K562 (cell line): ENCODE measurements at regions not wholly inside any gene's neighbourhood (a gene's known extent, or its start where the extent isn't known, plus 50 kb on each side); places are given as distances from the start of the nearest gene placed in this dataset.

Experiments
- ATAC-seq: fragments of 200-7000 bp; cut with Tn5 transposase; 3 replicates; pipeline ENCODE4 v1.9.1; 2020; ENCODE audit warnings: moderate library complexity
- BruUV-seq: library from RNA; stranded (reverse); fragments of 400-500 nt; replicated peaks from 2 replicates; lab custom pipeline; 2021; lab: Mats Ljungman, UMichigan
- CTCF ChIA-PET: fragments of 300-600 bp; formaldehyde crosslinking; extraction: SDS; loops from one replicate; lab custom pipeline; 2021; ENCODE audit warnings: low intra/inter-chr PET ratio; lab: Yijun Ruan, JAX
- POLR2A ChIA-PET: fragments of 300-600, 350-650 bp; sonication (Branson Sonifier 250); formaldehyde crosslinking; extraction: SDS; loops from one replicate; lab custom pipeline; 2021; ENCODE audit warnings: antibody characterized with exemption, inconsistent platforms; lab: Yijun Ruan, JAX
- DNase-seq, 4 experiments: peaks; one replicate each; pipeline versions ENCODE4 v3.0.0 to v3.0.0-alpha.2; 2011 to 2018; ENCODE audit warnings: low spot score in 3 of 4, mixed read lengths in 3 of 4; ENCODE audit errors: extremely low read depth in 1 of 4
- FAIRE-seq: peaks from 2 replicates; lab custom pipeline; 2011; peaks lifted over from hg19 to GRCh38; lab: Jason Lieb, UNC
- H2AFZ ChIP-seq: 2 replicates; pipeline ENCODE4 v1.6.0; 2011; ENCODE audit warnings: low read depth, low read length, control low read depth, inconsistent platforms
- H3K27ac ChIP-seq: fragments of 200-600 bp; 3 replicates; pipeline ENCODE4 v1.8.0; 2011; ENCODE audit warnings: low read depth, mild to moderate bottlenecking, control low read depth, inconsistent platforms, low read length, moderate library complexity, mixed read lengths; ENCODE audit errors: extremely low read depth
- H3K27me3 ChIP-seq, 2 experiments: fragments of 300-600 bp in 1 of 2; 2 replicates in 1 of 2; 3 replicates in 1 of 2; pipeline versions ENCODE4 v1.6.0 to v1.8.0; 2011; ENCODE audit warnings: inconsistent platforms in 2 of 2, low read length in 2 of 2, mild to moderate bottlenecking in 1 of 2, mixed read lengths in 1 of 2, moderate library complexity in 1 of 2; ENCODE audit not compliant: control insufficient read depth in 2 of 2, insufficient read depth in 2 of 2
- H3K36me3 ChIP-seq: fragments of 300-600 bp; 3 replicates; pipeline ENCODE4 v1.8.0; 2011; ENCODE audit warnings: mild to moderate bottlenecking, low read length, inconsistent platforms; ENCODE audit not compliant: control insufficient read depth, insufficient read depth
- H3K4me1 ChIP-seq, 2 experiments: fragments of 200-600 bp in 1 of 2; replicated peaks in 1 of 2; 2 replicates in 1 of 2; 3 replicates in 1 of 2; pipeline versions ENCODE4 v1.5.1 to v1.8.0; 2011; ENCODE audit warnings: inconsistent platforms in 2 of 2, low read length in 2 of 2, mild to moderate bottlenecking in 1 of 2, mixed read lengths in 1 of 2, moderate library complexity in 1 of 2; ENCODE audit not compliant: control insufficient read depth in 2 of 2, insufficient read depth in 2 of 2
- H3K4me2 ChIP-seq: 2 replicates; pipeline ENCODE4 v1.6.1; 2011; ENCODE audit warnings: low read length, control low read depth, inconsistent platforms, mixed read lengths; ENCODE audit not compliant: insufficient read depth
- H3K4me3 ChIP-seq: fragments of 200-600 bp; sonication (generic), shearing (Covaris generic); 2 replicates; pipeline ENCODE4 v1.5.1; 2016; ENCODE audit warnings: control low read depth, inconsistent platforms
- H3K79me2 ChIP-seq: fragments of 200-600 bp; 3 replicates; pipeline ENCODE4 v1.8.0; 2011; ENCODE audit warnings: low read length, inconsistent platforms; ENCODE audit not compliant: control insufficient read depth, insufficient read depth
- H3K9ac ChIP-seq, 2 experiments: 2 replicates each; pipeline versions ENCODE4 v1.6.0 to v1.6.1; 2011; ENCODE audit warnings: low read depth in 2 of 2, low read length in 2 of 2, control low read depth in 1 of 2, inconsistent platforms in 1 of 2, mild to moderate bottlenecking in 1 of 2, mixed read lengths in 1 of 2; ENCODE audit not compliant: insufficient read depth in 1 of 2
- H3K9me1 ChIP-seq: one replicate; pipeline ENCODE4 v1.6.0; 2011; ENCODE audit warnings: inconsistent platforms, mild to moderate bottlenecking, low read length, moderate library complexity; ENCODE audit not compliant: control insufficient read depth, insufficient read depth
- H3K9me3 ChIP-seq: replicated peaks from 2 replicates; pipeline ENCODE4 v1.5.1; 2011; ENCODE audit warnings: low read depth, low read length, inconsistent platforms; ENCODE audit not compliant: control insufficient read depth, insufficient read depth
- H4K20me1 ChIP-seq: replicated peaks from 2 replicates; pipeline ENCODE4 v1.6.1; 2011; ENCODE audit warnings: low read length, inconsistent platforms, mixed read lengths; ENCODE audit not compliant: control insufficient read depth, insufficient read depth
- FIP1L1 ChIP-seq: fragments of 200-400 bp; formaldehyde crosslinking; IDR thresholded peaks from 2 replicates; pipeline ENCODE4 v1.6.1; 2018; ENCODE audit warnings: mild to moderate bottlenecking, low read depth, low read length; ENCODE audit not compliant: poor library complexity, severe bottlenecking
- GTF2F1 ChIP-seq: IDR thresholded peaks from 2 replicates; pipeline ENCODE4 v1.6.1; 2011; ENCODE audit warnings: low read depth, low read length, improper control_type of control experiment
- MAFG ChIP-seq: fragments of 450-650 bp; conservative IDR thresholded peaks from 2 replicates; pipeline ENCODE4 v1.6.1; 2016; ENCODE audit warnings: missing genetic modification characterization, missing compliant biosample characterization
- MXI1 ChIP-seq: IDR thresholded peaks from 2 replicates; pipeline ENCODE4 v1.6.1; 2011; ENCODE audit warnings: low read depth, mild to moderate bottlenecking, improper control_type of control experiment, low read length
- NBN ChIP-seq: fragments of 450-650 bp; IDR thresholded peaks from 2 replicates; pipeline ENCODE4 v1.6.1; 2016; ENCODE audit warnings: low read depth, mild to moderate bottlenecking
- NCOA1 ChIP-seq: fragments of 450-650 bp; IDR thresholded peaks from 2 replicates; pipeline ENCODE4 v1.6.1; 2016; ENCODE audit warnings: low read depth
- NFYB ChIP-seq: IDR thresholded peaks from 2 replicates; pipeline ENCODE4 v1.6.1; 2011; ENCODE audit warnings: mild to moderate bottlenecking, moderate library complexity; ENCODE audit not compliant: insufficient read length; ENCODE audit errors: extremely low read depth
- SNIP1 ChIP-seq: fragments of 450-650 bp; IDR thresholded peaks from 2 replicates; pipeline ENCODE4 v1.7.1; 2017; ENCODE audit warnings: low read depth, mild to moderate bottlenecking
- TCF7L2 ChIP-seq: fragments of 150-350 bp; IDR thresholded peaks from 2 replicates; pipeline ENCODE4 v1.6.1; 2016; ENCODE audit warnings: low read depth, mild to moderate bottlenecking, low read length, moderate library complexity
- ZFP1 ChIP-seq: fragments of 450-650 bp; formaldehyde crosslinking; IDR thresholded peaks from 2 replicates; pipeline ENCODE4 v1.4.0; 2020; ENCODE audit warnings: mild to moderate bottlenecking, mixed read lengths
- ZNF134 ChIP-seq: fragments of 250-450 bp; sonication (Bioruptor Pico); conservative IDR thresholded peaks from 2 replicates; pipeline ENCODE4 v1.4.0; 2020
- ZNF354B ChIP-seq: fragments of 250-450 bp; sonication (Bioruptor Pico); IDR thresholded peaks from 2 replicates; pipeline ENCODE4 v1.4.0; 2020
- ZNF408 ChIP-seq: fragments of 250-450 bp; sonication (Bioruptor Pico); IDR thresholded peaks from 2 replicates; pipeline ENCODE4 v1.4.0; 2020; ENCODE audit warnings: low read depth, mild to moderate bottlenecking, moderate library complexity
- WGBS: fragments of 100-300 bp; shearing (Covaris generic); methylation state at CpG from one replicate; pipeline ENCODE4 v1.1.6; 2016; ENCODE audit warnings: low coverage, mixed read lengths; ENCODE audit not compliant: insufficient coverage; ENCODE audit errors: missing lambda C conversion rate; 5-methylcytosine and 5-hydroxymethylcytosine counted together
- in situ Hi-C: fragments of 300-500 bp; cut with MboI; formaldehyde crosslinking; loops from 4 replicates; pipeline ENCODE4 v1.15.0; 2018; ENCODE audit warnings: inconsistent platforms, mixed read lengths
- intact Hi-C: fragments of 100-400 bp; cut with micrococcal nuclease; formaldehyde crosslinking; loops from 2 replicates; pipeline ENCODE4 v1.14.2; 2022
- TF ChIP-seq, protein P1 (sequence below): sonication (generic); formaldehyde crosslinking; IDR thresholded peaks from 2 replicates; pipeline ENCODE4 v1.4.0; 2020; ENCODE audit warnings: mild to moderate bottlenecking, missing genetic modification reagents
- TF ChIP-seq, protein P2 (sequence below): fragments of 250-450 bp; sonication (Bioruptor Pico); IDR thresholded peaks from 2 replicates; pipeline ENCODE4 v1.4.0; 2020; ENCODE audit warnings: mild to moderate bottlenecking, moderate library complexity
- TF ChIP-seq, protein P3 (sequence below): IDR thresholded peaks from 2 replicates; pipeline ENCODE4 v1.6.1; 2014; ENCODE audit warnings: antibody characterized with exemption
- TF ChIP-seq, protein P4 (sequence below): sonication (generic); formaldehyde crosslinking; IDR thresholded peaks from 2 replicates; pipeline ENCODE4 v1.8.1; 2023; ENCODE audit warnings: mild to moderate bottlenecking, missing genetic modification reagents

DNA sequence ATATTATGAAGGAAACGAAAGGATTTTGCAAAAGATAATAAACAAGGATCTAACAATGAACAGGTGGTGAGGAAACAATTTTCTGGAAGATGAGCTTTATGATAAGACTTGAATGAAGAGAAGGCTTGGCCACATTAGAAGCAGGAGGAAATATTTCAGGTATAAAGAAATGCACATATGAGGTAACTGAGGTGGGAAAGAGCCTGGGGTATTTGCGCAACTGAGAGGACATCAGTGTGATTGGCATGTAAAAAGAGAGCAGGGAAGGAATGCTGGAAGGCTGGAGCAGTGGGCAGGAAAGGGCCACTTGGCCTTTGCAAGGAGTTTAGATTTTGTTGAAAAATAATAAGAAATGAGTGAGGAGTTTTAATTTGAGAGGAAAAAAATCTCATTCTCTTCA lies 414.4 kb upstream of the TMCO5A start:
- POLR2A ChIA-PET, result no interaction called here
- no peak for FAIRE-seq
- intact Hi-C loops, result no loop called here
- Histone ChIP-seq H3K36me3 (no peaks in the 10 kb centered on the region), H3K9me3 (no peaks in the 10 kb centered on the region), H3K4me3 (no peak overlapping the region), H3K9ac (no peak overlapping the region), H3K27me3 (no peaks in the 10 kb centered on the region), H3K4me2 (no peak overlapping the region), H3K79me2 (no peaks in the 10 kb centered on the region), H3K27ac (no peak overlapping the region), H4K20me1 (no peaks in the 10 kb centered on the region), H3K9me1 (no peaks in the 10 kb centered on the region), H2AFZ (no peak overlapping the region), H3K4me1 (no peaks in the 10 kb centered on the region)
- no TSS peak for BruUV-seq
- in situ Hi-C loops, result no loop called here
- 0% methylated on average over 2 of the region's 2 CpGs for WGBS
- no peak for DNase-seq
- CTCF ChIA-PET, result no interaction called here
- ATAC-seq, result no peak
- TF ChIP-seq FIP1L1, result no peak
- TF ChIP-seq, protein P1, sequence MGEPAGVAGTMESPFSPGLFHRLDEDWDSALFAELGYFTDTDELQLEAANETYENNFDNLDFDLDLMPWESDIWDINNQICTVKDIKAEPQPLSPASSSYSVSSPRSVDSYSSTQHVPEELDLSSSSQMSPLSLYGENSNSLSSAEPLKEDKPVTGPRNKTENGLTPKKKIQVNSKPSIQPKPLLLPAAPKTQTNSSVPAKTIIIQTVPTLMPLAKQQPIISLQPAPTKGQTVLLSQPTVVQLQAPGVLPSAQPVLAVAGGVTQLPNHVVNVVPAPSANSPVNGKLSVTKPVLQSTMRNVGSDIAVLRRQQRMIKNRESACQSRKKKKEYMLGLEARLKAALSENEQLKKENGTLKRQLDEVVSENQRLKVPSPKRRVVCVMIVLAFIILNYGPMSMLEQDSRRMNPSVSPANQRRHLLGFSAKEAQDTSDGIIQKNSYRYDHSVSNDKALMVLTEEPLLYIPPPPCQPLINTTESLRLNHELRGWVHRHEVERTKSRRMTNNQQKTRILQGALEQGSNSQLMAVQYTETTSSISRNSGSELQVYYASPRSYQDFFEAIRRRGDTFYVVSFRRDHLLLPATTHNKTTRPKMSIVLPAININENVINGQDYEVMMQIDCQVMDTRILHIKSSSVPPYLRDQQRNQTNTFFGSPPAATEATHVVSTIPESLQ (CRISPR knock-in tag), result no peak
- no peak for TF ChIP-seq ZNF354B (CRISPR knock-in tag)
- no peak for TF ChIP-seq SNIP1
- TF ChIP-seq TCF7L2, result no peak
- TF ChIP-seq, protein P2, sequence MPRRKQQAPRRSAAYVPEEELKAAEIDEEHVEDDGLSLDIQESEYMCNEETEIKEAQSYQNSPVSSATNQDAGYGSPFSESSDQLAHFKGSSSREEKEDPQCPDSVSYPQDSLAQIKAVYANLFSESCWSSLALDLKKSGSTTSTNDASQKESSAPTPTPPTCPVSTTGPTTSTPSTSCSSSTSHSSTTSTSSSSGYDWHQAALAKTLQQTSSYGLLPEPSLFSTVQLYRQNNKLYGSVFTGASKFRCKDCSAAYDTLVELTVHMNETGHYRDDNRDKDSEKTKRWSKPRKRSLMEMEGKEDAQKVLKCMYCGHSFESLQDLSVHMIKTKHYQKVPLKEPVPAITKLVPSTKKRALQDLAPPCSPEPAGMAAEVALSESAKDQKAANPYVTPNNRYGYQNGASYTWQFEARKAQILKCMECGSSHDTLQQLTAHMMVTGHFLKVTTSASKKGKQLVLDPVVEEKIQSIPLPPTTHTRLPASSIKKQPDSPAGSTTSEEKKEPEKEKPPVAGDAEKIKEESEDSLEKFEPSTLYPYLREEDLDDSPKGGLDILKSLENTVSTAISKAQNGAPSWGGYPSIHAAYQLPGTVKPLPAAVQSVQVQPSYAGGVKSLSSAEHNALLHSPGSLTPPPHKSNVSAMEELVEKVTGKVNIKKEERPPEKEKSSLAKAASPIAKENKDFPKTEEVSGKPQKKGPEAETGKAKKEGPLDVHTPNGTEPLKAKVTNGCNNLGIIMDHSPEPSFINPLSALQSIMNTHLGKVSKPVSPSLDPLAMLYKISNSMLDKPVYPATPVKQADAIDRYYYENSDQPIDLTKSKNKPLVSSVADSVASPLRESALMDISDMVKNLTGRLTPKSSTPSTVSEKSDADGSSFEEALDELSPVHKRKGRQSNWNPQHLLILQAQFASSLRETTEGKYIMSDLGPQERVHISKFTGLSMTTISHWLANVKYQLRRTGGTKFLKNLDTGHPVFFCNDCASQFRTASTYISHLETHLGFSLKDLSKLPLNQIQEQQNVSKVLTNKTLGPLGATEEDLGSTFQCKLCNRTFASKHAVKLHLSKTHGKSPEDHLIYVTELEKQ (CRISPR knock-in tag), result no peak
- TF ChIP-seq ZNF134 (CRISPR knock-in tag), result no peak
- no peak for TF ChIP-seq GTF2F1
- TF ChIP-seq ZFP1 (CRISPR knock-in tag), result no peak
- TF ChIP-seq NFYB, result no peak
- no peak for TF ChIP-seq NBN
- no peak for TF ChIP-seq MAFG (tag)
- TF ChIP-seq, protein P3, sequence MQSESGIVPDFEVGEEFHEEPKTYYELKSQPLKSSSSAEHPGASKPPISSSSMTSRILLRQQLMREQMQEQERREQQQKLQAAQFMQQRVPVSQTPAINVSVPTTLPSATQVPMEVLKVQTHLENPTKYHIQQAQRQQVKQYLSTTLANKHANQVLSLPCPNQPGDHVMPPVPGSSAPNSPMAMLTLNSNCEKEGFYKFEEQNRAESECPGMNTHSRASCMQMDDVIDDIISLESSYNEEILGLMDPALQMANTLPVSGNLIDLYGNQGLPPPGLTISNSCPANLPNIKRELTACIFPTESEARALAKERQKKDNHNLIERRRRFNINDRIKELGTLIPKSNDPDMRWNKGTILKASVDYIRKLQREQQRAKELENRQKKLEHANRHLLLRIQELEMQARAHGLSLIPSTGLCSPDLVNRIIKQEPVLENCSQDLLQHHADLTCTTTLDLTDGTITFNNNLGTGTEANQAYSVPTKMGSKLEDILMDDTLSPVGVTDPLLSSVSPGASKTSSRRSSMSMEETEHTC, result no peak
- no peak for TF ChIP-seq NCOA1
- TF ChIP-seq MXI1, result no peak
- no peak for TF ChIP-seq ZNF408 (CRISPR knock-in tag)
- TF ChIP-seq, protein P4, sequence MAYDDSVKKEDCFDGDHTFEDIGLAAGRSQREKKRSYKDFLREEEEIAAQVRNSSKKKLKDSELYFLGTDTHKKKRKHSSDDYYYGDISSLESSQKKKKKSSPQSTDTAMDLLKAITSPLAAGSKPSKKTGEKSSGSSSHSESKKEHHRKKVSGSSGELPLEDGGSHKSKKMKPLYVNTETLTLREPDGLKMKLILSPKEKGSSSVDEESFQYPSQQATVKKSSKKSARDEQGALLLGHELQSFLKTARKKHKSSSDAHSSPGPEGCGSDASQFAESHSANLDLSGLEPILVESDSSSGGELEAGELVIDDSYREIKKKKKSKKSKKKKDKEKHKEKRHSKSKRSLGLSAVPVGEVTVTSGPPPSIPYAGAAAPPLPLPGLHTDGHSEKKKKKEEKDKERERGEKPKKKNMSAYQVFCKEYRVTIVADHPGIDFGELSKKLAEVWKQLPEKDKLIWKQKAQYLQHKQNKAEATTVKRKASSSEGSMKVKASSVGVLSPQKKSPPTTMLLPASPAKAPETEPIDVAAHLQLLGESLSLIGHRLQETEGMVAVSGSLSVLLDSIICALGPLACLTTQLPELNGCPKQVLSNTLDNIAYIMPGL (CRISPR knock-in tag), result no peak
